Medulla oblongata (tissue), 1 donor: ENCODE measurements at regions not wholly inside any gene's neighbourhood (a gene's known extent, or its start where the extent isn't known, plus 50 kb on each side); places are given as distances from the start of the nearest gene placed in this dataset.
"Not testable (repeated sequence)": the region's sequence is repeated elsewhere in the genome, so short reads cannot be mapped to it uniquely, and the experiment has no call there.

Experiments
- DNase-seq: peaks from one replicate; pipeline ENCODE4 v3.0.0-alpha.2; 2015; ENCODE audit errors: extremely low spot score

- DNase-seq: no peak
Observed at GRCh38 chr1:55310505-55310971, 95.4 kb upstream of the USP24 start.

DNA sequence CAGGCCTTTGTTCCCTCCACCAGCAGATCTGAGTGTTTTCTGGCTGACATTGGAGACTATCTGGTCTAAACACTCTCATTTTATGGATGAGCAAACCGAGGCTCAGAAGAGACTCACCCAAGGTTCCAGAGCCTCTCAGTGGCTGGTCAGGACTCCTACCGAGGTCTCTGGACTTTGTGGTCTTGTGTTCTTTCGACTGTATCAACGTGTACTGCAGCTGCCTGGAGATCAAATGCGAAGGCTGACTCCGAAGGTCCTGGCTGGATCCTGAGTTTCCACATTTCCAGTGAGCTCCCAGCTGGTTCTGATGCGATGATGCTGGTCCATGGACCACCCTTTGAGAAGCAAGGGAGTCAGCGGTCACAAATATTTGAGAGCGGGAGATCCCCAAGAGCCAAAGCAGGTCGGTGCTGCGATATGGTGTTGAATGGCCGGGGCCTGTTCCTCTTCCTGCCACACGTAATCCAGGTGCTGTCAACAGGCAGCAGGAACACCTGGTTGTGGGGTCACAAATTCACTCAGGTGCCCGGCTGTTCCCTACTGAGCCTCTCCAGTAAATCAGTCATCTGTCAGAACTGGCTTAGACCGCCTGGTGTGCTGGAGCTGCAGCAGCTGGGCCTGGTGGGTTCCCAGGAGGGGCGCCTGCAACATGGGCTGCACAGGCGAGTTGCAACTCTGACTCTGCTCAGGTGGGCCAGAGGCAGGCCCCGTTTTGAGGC lies 94.8 kb upstream of the USP24 start:
- DNase-seq: no peak

DNA sequence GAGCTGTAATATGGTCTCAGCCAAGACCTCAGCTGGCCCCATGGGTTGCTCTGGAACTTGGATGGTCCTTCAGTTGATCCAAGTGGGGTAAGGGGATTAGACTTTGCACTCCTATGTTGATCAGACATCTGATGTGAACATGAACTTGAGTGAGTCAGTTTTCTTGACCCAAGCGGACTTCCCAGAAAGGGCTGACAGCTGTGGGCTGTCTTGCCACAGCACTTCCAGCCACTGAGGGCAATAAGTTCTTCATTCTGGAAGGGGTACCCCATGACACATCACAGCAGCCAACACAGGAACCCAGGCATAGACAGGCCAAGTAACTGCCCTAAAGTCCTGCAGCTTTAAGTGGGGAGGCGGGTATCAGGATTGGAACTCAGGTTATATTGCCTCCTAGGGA lies 93.9 kb upstream of the USP24 start:
- no peak for DNase-seq

DNA sequence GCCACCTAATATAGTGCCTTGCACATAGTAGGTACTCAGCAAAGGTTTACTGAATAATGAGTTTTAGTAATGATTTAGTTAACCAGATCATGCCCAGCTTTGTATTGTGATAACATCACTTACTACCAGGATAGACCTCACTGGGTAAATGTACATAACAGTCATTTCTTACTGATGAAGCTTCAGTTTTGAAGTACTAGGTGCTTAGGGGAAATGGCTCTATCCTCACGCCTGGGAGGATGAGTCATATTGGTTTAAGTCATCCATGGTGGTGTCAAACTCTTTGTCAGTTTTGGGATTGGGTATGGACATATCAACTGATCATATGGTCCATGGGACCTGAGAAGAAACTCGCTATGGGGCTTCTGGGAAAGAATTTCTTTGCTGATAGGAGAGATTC lies 90.6 kb upstream of the USP24 start:
- DNase-seq: no peak

GRCh38 chr1:55304229-55304740 lies 89.1 kb upstream of the USP24 start:
- DNase-seq: no peak

GRCh38 chr1:55302972-55303371 lies 87.8 kb upstream of the USP24 start:
- no peak for DNase-seq

DNA sequence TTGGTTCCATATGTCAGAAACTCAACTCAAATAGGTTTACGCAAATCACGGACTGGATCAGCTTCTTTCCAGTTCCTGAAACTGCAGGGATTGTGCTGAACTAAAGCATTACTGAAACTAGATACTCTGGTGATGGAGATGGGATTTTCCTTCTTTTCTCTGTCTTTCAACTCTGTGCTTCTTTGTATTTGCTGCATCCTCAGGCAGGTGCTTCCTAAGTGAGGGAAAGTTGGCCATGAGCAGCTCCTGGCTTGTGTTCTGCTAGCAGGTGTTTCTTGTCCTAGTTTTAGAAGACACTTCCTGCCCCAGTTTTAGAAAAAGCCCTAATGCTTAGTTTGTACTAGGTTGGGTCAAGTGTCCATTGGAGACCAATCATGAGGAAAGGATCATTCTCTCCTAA lies 86.7 kb upstream of the USP24 start:
- no peak for DNase-seq

DNA sequence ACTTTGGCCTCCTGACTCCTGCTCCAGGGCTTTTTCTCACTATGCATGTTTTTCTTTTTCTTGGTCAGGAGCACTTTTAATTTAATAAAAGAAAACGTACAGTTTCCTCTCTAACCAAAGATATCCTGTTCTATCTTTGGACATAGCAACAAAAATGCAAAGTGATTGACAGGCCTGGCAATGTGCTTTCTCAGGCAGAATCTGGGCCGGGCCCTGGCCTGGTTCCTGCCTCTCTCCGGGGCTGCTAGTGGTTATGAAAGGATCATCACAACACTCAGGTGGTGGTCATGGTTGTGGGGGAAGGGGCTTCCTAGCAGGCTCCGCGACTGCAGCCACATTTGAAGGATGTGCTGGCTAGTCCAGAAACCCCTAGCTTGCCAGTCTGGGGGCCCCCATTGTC lies 85.8 kb upstream of the USP24 start:
- DNase-seq: no peak

DNA sequence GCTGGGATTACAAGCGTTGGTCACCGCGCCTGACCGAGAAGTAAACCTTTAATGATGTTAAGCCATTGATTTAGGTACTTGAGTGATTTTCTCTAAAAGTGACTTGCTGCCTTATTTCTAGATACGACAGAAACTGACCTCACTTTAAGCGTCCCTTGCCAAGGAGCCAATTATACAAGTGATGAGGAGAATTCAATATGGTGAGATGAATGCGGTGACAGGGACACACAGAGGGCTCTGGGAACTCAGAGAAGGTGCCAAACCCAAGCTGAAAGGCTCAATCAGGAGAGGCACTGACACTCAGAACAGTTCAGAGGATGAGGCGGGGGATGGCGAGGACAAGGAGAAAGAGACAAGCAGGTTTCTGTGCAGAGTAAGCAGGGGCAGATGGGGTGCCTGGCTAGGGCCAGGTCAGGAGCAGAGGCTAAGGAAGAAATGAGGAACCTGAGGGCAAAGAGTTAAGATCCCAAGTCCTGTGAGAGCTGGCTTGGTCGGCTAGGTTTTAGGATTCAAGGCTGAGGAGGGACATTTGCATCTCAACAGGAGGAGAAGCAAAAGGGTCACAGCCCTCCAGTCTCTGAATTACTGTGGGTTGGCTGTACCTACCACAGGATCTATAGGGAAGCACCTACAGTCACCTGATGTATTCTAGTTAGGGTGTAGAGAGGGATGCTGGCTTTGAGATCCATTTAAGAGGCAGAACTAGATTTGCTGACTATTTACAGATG lies 83.2 kb upstream of the USP24 start:
- DNase-seq: no peak

GRCh38 chr1:55296247-55296646 lies 81.1 kb upstream of the USP24 start:
- not testable (repeated sequence) for DNase-seq

DNA sequence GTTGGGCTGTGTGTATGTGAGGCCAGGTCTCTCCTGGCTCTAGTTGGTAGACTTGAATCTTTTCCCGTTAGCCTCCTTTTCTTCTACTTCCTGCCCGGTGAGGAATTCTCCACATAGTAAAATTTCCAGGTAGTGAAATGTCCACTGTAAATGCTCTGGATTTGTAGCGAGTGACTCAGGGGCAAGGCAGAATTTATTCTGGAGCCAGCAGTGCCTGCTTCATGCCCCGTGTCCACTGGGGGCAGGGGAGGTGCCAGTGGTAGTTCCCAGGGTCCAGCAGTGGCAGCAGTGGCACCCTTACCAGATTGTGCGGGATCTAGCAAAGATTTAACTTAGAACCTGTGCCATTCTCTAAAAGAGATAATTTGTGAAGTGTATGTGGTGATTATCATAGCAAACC lies 74.5 kb upstream of the USP24 start:
- DNase-seq: no peak

DNA sequence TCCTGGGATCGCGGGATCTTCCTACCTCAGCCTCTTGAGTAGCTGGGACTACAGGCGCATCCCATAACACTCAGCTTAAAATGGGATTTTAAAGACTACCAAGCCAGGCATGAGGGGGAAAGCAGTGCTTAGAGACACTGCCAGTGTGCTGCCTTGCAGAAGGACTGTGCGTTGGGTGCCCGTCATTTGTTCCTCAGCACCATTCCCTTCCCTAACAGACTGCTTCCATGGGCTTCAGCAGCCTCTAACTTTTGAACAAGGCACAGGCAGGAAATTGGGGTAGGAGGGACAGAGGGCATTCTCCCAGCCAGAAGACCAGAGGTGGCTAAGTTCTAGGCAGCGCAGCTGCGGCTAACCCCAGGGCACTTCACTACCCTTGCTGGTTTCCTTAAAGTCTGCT lies 73.9 kb upstream of the USP24 start:
- DNase-seq: no peak

DNA sequence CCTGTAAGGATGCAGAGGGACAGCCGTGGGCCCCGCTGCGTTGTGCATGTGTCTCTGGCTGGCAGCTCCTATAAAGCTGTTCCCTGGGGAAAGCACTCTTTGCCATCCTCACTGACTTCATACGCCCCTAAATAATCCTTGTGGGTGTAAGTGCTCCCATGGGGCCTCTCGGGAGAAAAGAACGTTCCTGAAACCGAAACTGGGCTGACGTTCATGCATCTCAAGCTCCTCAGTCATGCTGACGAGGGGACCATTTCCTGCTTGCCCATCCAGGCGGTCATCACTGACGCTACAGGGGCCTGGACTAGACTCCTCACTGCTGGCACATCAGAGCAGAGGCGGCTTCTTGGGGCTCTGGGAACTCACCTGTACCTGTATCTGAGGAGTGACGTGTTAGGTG lies 73.1 kb upstream of the USP24 start:
- no peak for DNase-seq

DNA sequence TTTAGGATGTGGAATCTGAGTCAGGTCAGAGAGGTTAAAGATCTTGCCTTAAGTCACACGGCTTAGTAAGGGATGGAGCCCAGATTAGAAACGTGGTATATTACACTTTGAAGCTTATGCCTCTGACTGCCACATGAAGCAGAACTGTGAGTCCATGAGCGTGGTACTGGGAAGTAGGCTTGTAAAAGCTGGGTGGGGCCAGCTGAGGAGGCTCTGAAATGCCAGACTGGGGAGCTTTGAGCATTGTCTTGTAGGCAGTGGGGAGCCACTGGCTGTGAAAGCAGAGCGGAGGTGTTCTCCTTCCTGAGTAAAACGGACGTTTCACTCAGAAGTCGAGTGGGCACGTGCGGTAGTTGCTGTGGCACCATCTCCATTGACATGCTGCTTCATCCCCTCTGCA lies 72.6 kb upstream of the USP24 start:
- no peak for DNase-seq

DNA sequence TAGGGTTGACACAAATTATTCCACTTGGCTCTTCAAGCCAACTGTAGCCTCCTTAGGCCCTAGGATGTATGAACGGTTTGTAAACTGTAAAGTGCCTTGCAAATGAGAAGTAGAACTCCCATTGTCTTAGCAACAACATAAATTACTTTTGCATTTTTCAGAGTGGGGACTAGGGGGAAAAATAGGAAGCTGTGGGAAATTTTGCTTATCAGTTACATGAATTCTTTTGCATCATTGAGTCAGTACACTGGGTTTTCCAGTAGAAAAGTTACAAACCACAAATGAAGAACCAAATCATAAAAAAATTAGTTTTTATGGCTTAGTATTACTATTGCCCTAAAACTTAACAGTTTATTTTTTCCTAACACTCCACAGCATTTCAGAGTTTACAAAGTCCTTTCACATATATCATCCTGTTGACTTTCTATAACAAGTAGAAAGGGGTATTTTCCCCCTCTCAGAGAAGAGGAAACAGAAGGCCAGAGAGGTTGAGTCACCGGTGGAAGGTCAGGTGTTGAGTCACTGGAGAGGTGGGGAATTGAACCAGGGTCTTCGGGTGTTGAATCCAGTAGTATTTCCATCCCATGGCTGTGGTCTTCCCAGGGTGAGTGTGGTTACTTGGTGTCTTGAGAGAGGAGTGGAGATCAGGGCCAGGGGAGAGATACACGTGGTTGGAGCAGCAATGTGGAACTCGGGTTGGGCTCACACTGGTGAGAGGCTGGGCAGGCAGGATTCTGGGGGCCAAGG lies 71.9 kb upstream of the USP24 start:
- DNase-seq: no peak

DNA sequence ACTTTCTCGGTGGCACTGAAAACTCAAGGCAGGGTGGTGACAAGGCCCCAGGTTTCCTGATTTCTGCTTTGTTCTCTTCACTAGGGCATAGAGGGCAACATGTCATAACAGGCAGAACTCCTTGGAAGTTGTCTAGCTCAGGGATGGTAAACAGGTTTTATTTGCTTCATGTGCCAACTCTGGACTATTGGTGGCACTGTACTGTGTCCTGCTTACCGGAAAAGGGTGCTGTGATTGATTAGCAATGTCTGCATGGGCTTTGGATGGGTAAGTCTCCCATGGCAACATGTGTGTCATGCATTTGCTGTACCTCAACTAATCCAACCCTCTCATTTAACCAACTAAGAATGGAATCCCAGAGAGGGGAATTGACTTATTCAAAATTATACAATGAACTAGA lies 70.7 kb upstream of the USP24 start:
- DNase-seq: no peak

DNA sequence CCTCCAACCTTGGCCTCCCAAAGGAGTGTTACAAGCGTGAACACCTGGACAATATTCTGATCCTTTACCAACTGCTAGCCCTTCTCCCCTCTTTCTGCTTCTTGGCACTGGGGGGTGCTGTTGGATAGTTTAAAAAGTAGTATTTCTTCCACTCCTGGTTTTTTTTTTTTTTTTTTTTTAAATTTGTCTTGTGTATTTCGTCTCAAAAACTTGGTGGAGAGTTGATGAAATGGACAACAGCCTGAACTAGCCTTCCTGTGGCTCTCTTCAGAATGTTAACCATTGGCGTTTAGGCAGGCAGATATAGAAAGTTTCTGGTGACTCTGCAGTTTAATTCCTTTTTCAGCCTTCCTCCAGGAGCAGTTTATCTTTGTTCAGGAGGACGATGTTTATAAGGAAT lies 69.7 kb upstream of the USP24 start:
- DNase-seq: peak; percentile 69

- DNase-seq: no peak
Observed at GRCh38 chr1:55282058-55282457, 66.9 kb upstream of the USP24 start.

GRCh38 chr1:55280731-55281130 lies 65.6 kb upstream of the USP24 start:
- no peak for DNase-seq

DNA sequence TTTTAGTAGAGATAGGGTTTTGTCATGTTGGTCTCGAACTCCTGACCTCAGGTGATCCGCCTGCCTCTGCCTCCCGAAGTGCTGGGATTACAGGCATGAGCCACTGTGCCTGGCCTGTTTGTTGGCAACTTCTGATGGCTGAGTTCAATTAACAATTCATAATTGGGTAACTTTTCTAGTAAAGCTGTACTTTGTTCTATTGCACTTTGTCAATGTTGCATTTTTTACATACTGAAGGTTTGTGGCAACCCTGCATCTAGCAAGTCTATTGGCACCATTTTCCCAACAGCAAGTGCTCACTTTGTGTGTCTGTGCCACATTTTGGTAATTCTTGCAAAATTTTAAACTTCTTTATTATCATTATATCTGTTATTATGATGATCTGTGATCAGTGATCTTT lies 64.5 kb upstream of the USP24 start:
- DNase-seq: no peak

DNA sequence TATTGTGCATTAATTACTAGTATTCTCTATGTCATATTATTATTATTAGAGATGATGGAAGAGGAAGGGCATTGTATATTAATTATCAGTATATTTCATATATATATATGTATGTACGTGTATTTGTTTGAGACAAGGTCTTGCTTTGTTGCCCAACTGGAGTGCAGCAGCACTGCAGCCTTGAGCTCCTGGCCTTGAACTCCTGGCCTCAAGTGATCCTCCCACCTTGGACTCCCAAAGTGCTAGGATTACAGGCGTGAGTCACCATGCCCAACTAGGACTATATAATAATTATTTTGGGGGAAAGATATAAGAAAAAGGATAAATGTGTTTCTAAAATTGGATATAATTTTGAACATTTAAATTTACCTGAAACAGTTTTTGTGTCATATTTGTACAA lies 63.2 kb upstream of the USP24 start:
- no peak for DNase-seq

DNA sequence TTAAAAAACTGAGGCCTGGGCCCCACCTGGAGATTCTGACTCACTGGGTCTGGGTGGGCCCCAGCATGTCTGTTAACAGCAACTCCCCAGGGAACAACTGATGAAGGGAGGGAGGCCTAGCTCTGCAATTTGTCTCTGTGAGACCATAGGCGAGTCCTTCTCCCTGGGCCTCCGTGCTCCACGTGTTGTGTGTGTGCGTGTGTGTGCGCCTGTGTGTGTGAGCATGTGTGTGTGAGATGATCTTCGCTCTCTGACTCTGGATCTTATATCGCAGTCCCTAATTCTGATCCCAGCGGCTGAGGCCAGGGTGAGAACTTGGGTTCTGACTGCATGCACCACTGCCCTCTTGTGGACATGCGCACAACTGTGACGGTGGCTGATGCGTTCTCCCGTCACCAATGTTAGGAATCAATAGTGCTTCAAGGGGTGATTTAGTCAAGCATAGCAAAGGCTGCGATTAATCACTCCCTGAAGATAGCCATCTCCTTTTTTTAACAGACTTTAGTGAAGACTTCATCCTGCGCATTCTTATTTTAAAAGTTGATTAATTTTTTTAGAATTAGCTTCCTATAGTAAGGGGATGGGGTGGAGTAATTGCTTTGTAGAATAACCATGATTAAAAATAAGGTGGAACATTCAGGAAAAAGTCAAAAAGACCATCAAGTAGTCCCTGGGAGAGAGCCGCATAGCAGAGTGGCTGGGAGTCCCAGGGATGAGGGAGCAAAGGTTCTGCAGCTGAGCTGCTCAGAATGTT lies 62.4 kb upstream of the USP24 start:
- DNase-seq: peak; percentile 89
